Cardiac muscle cell (in vitro differentiated cells and primary cell): ENCODE measurements at regions not wholly inside any gene's neighbourhood (a gene's known extent, or its start where the extent isn't known, plus 50 kb on each side); places are given as distances from the start of the nearest gene placed in this dataset.
A peak's percentile ranks its signal among the peaks of the same experiment; 100 is the strongest.

Experiments used
- DNase-seq, 2 donors: peaks; one replicate each; pipeline versions ENCODE4 v3.0.0 to v3.0.0-alpha.2; 2010 to 2017; ENCODE audit warnings: low read depth in 1 of 2, low spot score in 1 of 2
- H3K27ac ChIP-seq: fragments of 200-600 bp; sonication (generic); 2 replicates; pipeline ENCODE4 v1.5.1; 2016
- H3K27me3 ChIP-seq: fragments of 200-600 bp; sonication (generic); 2 replicates; pipeline ENCODE4 v1.6.0; 2016; ENCODE audit warnings: control low read depth
- H3K36me3 ChIP-seq: fragments of 200-600 bp; sonication (generic); 2 replicates; pipeline ENCODE4 v1.5.1; 2016; ENCODE audit warnings: control low read depth
- H3K4me1 ChIP-seq: fragments of 200-600 bp; sonication (generic); 2 replicates; pipeline ENCODE4 v1.8.1; 2017; ENCODE audit warnings: low read depth, mild to moderate bottlenecking, mixed run types
- H3K4me3 ChIP-seq: fragments of 200-600 bp; sonication (generic); 2 replicates; pipeline ENCODE4 v1.5.1; 2016; ENCODE audit warnings: mild to moderate bottlenecking
- H3K9me3 ChIP-seq: fragments of 200-600 bp; sonication (generic); 2 replicates; pipeline ENCODE4 v1.5.1; 2017; ENCODE audit warnings: low read depth, mild to moderate bottlenecking, control low read depth
- TF ChIP-seq, protein P1 (sequence below): IDR thresholded peaks from 2 replicates; pipeline ENCODE4 v1.5.1; 2012; ENCODE audit warnings: low read depth, mild to moderate bottlenecking, low read length

DNA sequence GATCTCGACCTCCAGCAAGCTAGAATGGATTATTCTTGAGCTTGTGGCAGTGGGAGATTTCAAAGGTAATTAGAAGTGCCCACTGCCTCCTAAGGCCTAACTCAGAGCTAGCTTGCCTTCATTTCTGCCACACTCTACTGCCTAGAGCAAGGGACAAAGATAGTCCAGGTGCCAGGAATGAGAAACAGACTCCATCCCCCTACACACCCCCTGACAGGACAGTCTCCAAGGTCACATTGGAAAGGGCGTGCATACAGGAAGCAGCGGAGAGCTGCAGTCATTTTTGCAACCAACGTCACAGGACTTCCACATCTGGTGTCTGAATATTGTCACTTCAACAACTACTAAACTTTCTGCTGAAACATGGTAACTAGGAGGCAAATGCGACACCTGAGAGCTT, 101.0 kb upstream of the SH3BP4 start:
- TF ChIP-seq, protein P1, sequence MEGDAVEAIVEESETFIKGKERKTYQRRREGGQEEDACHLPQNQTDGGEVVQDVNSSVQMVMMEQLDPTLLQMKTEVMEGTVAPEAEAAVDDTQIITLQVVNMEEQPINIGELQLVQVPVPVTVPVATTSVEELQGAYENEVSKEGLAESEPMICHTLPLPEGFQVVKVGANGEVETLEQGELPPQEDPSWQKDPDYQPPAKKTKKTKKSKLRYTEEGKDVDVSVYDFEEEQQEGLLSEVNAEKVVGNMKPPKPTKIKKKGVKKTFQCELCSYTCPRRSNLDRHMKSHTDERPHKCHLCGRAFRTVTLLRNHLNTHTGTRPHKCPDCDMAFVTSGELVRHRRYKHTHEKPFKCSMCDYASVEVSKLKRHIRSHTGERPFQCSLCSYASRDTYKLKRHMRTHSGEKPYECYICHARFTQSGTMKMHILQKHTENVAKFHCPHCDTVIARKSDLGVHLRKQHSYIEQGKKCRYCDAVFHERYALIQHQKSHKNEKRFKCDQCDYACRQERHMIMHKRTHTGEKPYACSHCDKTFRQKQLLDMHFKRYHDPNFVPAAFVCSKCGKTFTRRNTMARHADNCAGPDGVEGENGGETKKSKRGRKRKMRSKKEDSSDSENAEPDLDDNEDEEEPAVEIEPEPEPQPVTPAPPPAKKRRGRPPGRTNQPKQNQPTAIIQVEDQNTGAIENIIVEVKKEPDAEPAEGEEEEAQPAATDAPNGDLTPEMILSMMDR: no peak
- Histone ChIP-seq H3K9me3 (no peaks in the 10 kb centered on the region), H3K27me3 (no peaks in the 10 kb centered on the region), H3K36me3 (no peaks in the 10 kb centered on the region), H3K27ac (peak overlapping the region; percentile 77), H3K4me3 (no peak overlapping the region), H3K4me1 (peaks cover 30% of the 10 kb centered on the region)
- no peak for DNase-seq

DNA sequence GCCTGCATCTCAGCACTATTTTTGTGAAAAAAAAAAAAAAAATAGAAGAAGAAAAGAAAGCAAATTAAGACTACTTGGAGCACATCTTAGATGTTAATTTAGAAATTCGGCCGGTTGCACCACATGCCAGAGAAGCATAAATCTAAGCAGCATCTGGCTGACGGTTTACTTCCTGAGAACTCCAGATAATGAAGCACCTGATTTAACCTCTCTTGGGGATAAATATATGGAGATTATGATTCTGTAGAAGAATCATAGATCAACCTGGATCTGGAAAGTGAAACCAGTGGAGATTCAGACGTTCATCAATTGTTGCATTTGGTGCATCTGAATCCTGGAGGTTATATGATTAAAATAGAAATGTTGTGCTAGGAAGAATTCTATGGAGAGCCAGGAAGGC, 102.1 kb upstream of the SH3BP4 start:
- TF ChIP-seq, protein P1: no peak
- H3K4me3 ChIP-seq: no peak overlapping the region
- H3K27ac ChIP-seq: no peak overlapping the region
- H3K9me3 ChIP-seq: no peaks in the 10 kb centered on the region
- peaks cover 30% of the 10 kb centered on the region for H3K4me1 ChIP-seq
- no peaks in the 10 kb centered on the region for H3K27me3 ChIP-seq
- H3K36me3 ChIP-seq: no peaks in the 10 kb centered on the region
- DNase-seq: no peak

DNA sequence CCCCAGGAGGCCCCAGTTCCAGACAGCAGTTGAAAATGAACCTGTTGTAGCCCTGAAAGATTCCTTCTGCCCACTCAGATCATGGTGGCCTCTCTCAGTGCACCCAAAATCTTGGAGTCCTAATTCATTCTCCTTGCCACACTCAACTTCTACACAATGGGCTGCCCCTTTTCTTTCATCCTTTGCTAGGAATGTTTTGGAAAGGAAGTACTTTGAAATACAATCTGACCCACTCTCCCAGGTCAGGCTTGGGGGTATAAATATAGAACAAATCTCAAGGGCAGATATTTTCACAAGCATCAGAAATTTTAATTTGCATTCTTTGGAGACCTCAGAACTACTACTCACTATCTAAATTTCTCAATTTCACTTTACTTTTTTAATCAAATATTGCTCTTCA, 103.2 kb upstream of the SH3BP4 start:
- H3K9me3 ChIP-seq: no peaks in the 10 kb centered on the region
- peaks cover 30% of the 10 kb centered on the region for H3K4me1 ChIP-seq
- no peak for DNase-seq
- no peaks in the 10 kb centered on the region for H3K36me3 ChIP-seq
- no peaks in the 10 kb centered on the region for H3K27me3 ChIP-seq
- H3K27ac ChIP-seq: peak overlapping the region; percentile 80
- TF ChIP-seq, protein P1: no peak
- H3K4me3 ChIP-seq: no peak overlapping the region

DNA sequence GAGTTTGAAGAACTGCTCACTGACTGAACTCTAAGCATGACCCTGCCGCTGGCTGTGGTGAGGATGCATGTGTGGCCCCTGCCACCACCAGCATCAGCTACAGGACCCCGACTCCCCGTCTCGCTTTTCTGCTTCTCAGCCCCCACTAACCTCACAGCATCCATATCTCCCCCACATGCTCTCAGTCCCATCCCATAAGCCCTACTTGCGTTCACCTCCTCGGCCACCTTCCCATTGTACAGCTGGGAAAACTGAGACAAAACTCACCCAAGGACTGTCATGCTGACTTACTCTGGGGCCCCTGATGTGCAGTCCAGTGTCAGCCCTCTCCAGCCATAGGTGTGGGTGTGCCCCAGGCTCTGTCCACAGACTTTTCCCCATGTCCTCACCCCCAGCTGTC, 104.2 kb upstream of the SH3BP4 start:
- Histone ChIP-seq H3K27me3 (no peaks in the 10 kb centered on the region), H3K27ac (peak overlapping the region; percentile 80), H3K9me3 (no peaks in the 10 kb centered on the region), H3K4me3 (no peak overlapping the region), H3K36me3 (no peaks in the 10 kb centered on the region), H3K4me1 (peaks cover 30% of the 10 kb centered on the region)
- TF ChIP-seq, protein P1: no peak
- DNase-seq: no peak

DNA sequence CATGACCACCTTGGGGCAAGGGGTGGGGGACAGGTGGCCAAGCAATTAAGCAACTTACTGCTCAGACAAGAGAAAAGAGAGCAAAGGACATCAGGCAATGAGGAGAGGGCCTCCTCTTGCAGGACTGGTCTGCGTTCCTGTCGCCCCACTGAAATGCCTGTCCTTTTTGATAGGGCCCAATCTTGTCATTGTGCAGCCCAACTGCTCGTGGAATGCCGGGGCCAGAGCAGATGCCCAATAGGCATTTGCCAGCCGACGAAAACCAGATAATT, 104.5 kb upstream of the SH3BP4 start:
- Histone ChIP-seq H3K27ac (peak overlapping the region; percentile 80), H3K9me3 (no peaks in the 10 kb centered on the region), H3K36me3 (no peaks in the 10 kb centered on the region), H3K4me1 (peaks cover 30% of the 10 kb centered on the region), H3K27me3 (no peaks in the 10 kb centered on the region), H3K4me3 (no peak overlapping the region)
- TF ChIP-seq, protein P1: no peak
- no peak for DNase-seq
